ENCODE measurements at regions not wholly inside any gene's neighbourhood (a gene's known extent, or its start where the extent isn't known, plus 50 kb on each side); places are given as distances from the start of the nearest gene placed in this dataset.

- peaks cover 5% of the 10 kb centered on the region for H3K27me3 Mint-ChIP-seq
- no peak for TF ChIP-seq CTCF (IDR thresholded peaks at IDR 0.05)
- H3K4me3 Mint-ChIP-seq = no peak overlapping the region
- no peaks in the 10 kb centered on the region for H3K4me1 Mint-ChIP-seq
- no peak for DNase-seq
- intact Hi-C loops (cut with micrococcal nuclease) = no loop called here
- ChIA-PET CTCF (no interaction called here), POLR2A (no interaction called here)
- H3K36me3 Mint-ChIP-seq (ENCODE audit: low read depth) = no peaks in the 10 kb centered on the region
- ATAC-seq (ENCODE audit: low read depth) = no peak
- H3K9me3 Mint-ChIP-seq = no peaks in the 10 kb centered on the region
- H3K27ac Mint-ChIP-seq = no peak overlapping the region
Measured at GRCh38 chr9:21608200-21608599, 126.1 kb upstream of the IFNE start.

- Mint-ChIP-seq H3K4me1 (no peaks in the 10 kb centered on the region), H3K4me3 (no peak overlapping the region), H3K9me3 (no peaks in the 10 kb centered on the region), H3K27ac (no peak overlapping the region), H3K27me3 (peaks cover 5% of the 10 kb centered on the region), H3K36me3 (ENCODE audit: low read depth) (no peaks in the 10 kb centered on the region)
- DNase-seq = no peak
- ChIA-PET CTCF (no interaction called here), POLR2A (no interaction called here)
- intact Hi-C loops (cut with micrococcal nuclease) = no loop called here
- no peak for TF ChIP-seq CTCF (IDR thresholded peaks at IDR 0.05)
- ATAC-seq (ENCODE audit: low read depth) = no peak
Measured at GRCh38 chr9:21609506-21609905, 127.4 kb upstream of the IFNE start.

- TF ChIP-seq CTCF (IDR thresholded peaks at IDR 0.05) = no peak
- H3K27me3 Mint-ChIP-seq = no peaks in the 10 kb centered on the region
- no peak overlapping the region for H3K27ac Mint-ChIP-seq
- ChIA-PET CTCF (no interaction called here), POLR2A (no interaction called here)
- no peaks in the 10 kb centered on the region for H3K9me3 Mint-ChIP-seq
- no peaks in the 10 kb centered on the region for H3K4me1 Mint-ChIP-seq
- intact Hi-C loops (cut with micrococcal nuclease) = no loop called here
- no peak for ATAC-seq (ENCODE audit: low read depth)
- DNase-seq = no peak
- H3K36me3 Mint-ChIP-seq (ENCODE audit: low read depth) = no peaks in the 10 kb centered on the region
- no peak overlapping the region for H3K4me3 Mint-ChIP-seq
Measured at GRCh38 chr9:21611891-21612290, 129.8 kb upstream of the IFNE start.

- no peak for TF ChIP-seq CTCF (IDR thresholded peaks at IDR 0.05)
- no peaks in the 10 kb centered on the region for H3K36me3 Mint-ChIP-seq (ENCODE audit: low read depth)
- DNase-seq (no peak), ATAC-seq (ENCODE audit: low read depth) (no peak)
- no peak overlapping the region for H3K27ac Mint-ChIP-seq
- ChIA-PET CTCF (no interaction called here), POLR2A (no interaction called here)
- intact Hi-C loops (cut with micrococcal nuclease) = no loop called here
- no peak overlapping the region for H3K4me3 Mint-ChIP-seq
- H3K27me3 Mint-ChIP-seq = peaks cover 7% of the 10 kb centered on the region
- no peaks in the 10 kb centered on the region for H3K4me1 Mint-ChIP-seq
- no peaks in the 10 kb centered on the region for H3K9me3 Mint-ChIP-seq
Measured at GRCh38 chr9:21615018-21615417, 132.9 kb upstream of the IFNE start.

GRCh38 chr9:21615446-21615845 is 133.3 kb upstream of the IFNE start:
- ChIA-PET POLR2A (no interaction called here), CTCF (no interaction called here)
- H3K27ac Mint-ChIP-seq = no peak overlapping the region
- no peak overlapping the region for H3K4me3 Mint-ChIP-seq
- H3K27me3 Mint-ChIP-seq = peaks cover 7% of the 10 kb centered on the region
- no peaks in the 10 kb centered on the region for H3K9me3 Mint-ChIP-seq
- DNase-seq = no peak
- H3K36me3 Mint-ChIP-seq (ENCODE audit: low read depth) = no peaks in the 10 kb centered on the region
- ATAC-seq (ENCODE audit: low read depth) = no peak
- intact Hi-C loops (cut with micrococcal nuclease) = no loop called here
- no peak for TF ChIP-seq CTCF (IDR thresholded peaks at IDR 0.05)
- H3K4me1 Mint-ChIP-seq = no peaks in the 10 kb centered on the region
